Kidney (tissue), 13 donors: ENCODE measurements at regions not wholly inside any gene's neighbourhood (a gene's known extent, or its start where the extent isn't known, plus 50 kb on each side); places are given as distances from the start of the nearest gene placed in this dataset.
A peak's percentile ranks its signal among the peaks of the same experiment; 100 is the strongest.

Experiments used
- DNase-seq, 5 donors: peaks; one replicate each; pipeline ENCODE4 v3.0.0-alpha.2; 2013 to 2020
- FAIRE-seq: peaks from 2 replicates; lab custom pipeline; 2012; peaks lifted over from hg19 to GRCh38; lab: Jason Lieb, UNC
- H3K27ac ChIP-seq, 2 donors: one replicate each; pipeline ENCODE4 v1.7.0; 2013; ENCODE audit warnings: low read depth in 2 of 2, low read length in 2 of 2, inconsistent platforms in 1 of 2
- H3K27me3 ChIP-seq: one replicate; pipeline ENCODE4 v1.7.1; 2013; ENCODE audit warnings: low read length, inconsistent platforms; ENCODE audit not compliant: control insufficient read depth, insufficient read depth
- H3K36me3 ChIP-seq, 3 donors: one replicate each; pipeline versions ENCODE4 v1.7.0 to v1.7.1; 2013; ENCODE audit warnings: low read length in 3 of 3, control low read depth in 1 of 3, inconsistent platforms in 1 of 3; ENCODE audit not compliant: insufficient read depth in 3 of 3, control insufficient read depth in 2 of 3
- H3K4me1 ChIP-seq, 3 donors: one replicate each; pipeline versions ENCODE4 v1.7.0 to v1.7.1; 2013; ENCODE audit warnings: low read length in 3 of 3, inconsistent platforms in 1 of 3, low read depth in 1 of 3; ENCODE audit not compliant: control insufficient read depth in 2 of 3, insufficient read depth in 2 of 3
- H3K4me3 ChIP-seq, 3 donors: one replicate each; pipeline versions ENCODE4 v1.7.0 to v1.8.1; 2013; ENCODE audit warnings: low read length in 3 of 3, control low read depth in 1 of 3, inconsistent platforms in 1 of 3
- H3K9ac ChIP-seq, 3 donors: one replicate each; pipeline versions ENCODE4 v1.7.0 to v1.7.1; 2013; ENCODE audit warnings: low read length in 3 of 3, control low read depth in 1 of 3, inconsistent platforms in 1 of 3
- H3K9me3 ChIP-seq, 3 donors: one replicate each; pipeline versions ENCODE4 v1.7.0 to v1.7.1; 2013; ENCODE audit warnings: low read length in 3 of 3, control low read depth in 1 of 3, inconsistent platforms in 1 of 3; ENCODE audit not compliant: control insufficient read depth in 2 of 3, insufficient read depth in 1 of 3
- CTCF ChIP-seq: IDR thresholded peaks from 3 replicates; pipeline ENCODE4 v1.5.1; 2012; ENCODE audit warnings: mild to moderate bottlenecking, moderate library complexity, borderline replicate concordance; ENCODE audit not compliant: insufficient read depth; ENCODE audit errors: extremely low read depth
- intact Hi-C: fragments of 100-400 bp; cut with DNase I; formaldehyde crosslinking; loops from one replicate; pipeline ENCODE4 v1.11.1; 2022
- donor health status: control.
- donor health status: control.
- donor health status: control.
- donor health status: control.
- donor health status: control.
- donor health status: DM: yes; HTN: yes; CAD: no.
- donor health status: Normal renal cell carcinoma (clear cell type).

- TF ChIP-seq CTCF, result no peak
- no peak overlapping the region for H3K9ac ChIP-seq
These were observed 114.0 kb downstream of the ALX1 start for GRCh38 chr12:85394065-85394464.

GRCh38 chr12:85394809-85395208 is 114.8 kb downstream of the ALX1 start:
- DNase-seq (no peak), FAIRE-seq (no peak)
- intact Hi-C loops, result no loop called here
- H3K4me1 ChIP-seq, result no peaks in the 10 kb centered on the region
- no peak overlapping the region for H3K4me3 ChIP-seq
- H3K9ac ChIP-seq, result no peak overlapping the region
- no peaks in the 10 kb centered on the region for H3K36me3 ChIP-seq
- no peak overlapping the region for H3K27ac ChIP-seq
- no peaks in the 10 kb centered on the region for H3K27me3 ChIP-seq
- no peaks in the 10 kb centered on the region for H3K9me3 ChIP-seq
- TF ChIP-seq CTCF, result no peak

More at GRCh38 chr12:85394065-85394464, 114.0 kb downstream of the ALX1 start:
- no peak overlapping the region for H3K4me3 ChIP-seq
- FAIRE-seq (no peak), DNase-seq (peak in 2 of 5 donors; percentile 32 to 47)
- no peaks in the 10 kb centered on the region for H3K27me3 ChIP-seq
- intact Hi-C loops, result no loop called here
- no peaks in the 10 kb centered on the region for H3K36me3 ChIP-seq
- H3K9me3 ChIP-seq, result no peaks in the 10 kb centered on the region
- no peak overlapping the region for H3K27ac ChIP-seq
- no peaks in the 10 kb centered on the region for H3K4me1 ChIP-seq

GRCh38 chr12:85405262-85405661 is 125.2 kb downstream of the ALX1 start:
- intact Hi-C loops, result no loop called here
- no peak overlapping the region for H3K27ac ChIP-seq
- FAIRE-seq, result no peak
- no peaks in the 10 kb centered on the region for H3K36me3 ChIP-seq
- no peaks in the 10 kb centered on the region for H3K27me3 ChIP-seq
- DNase-seq, result no peak
- no peak overlapping the region for H3K9ac ChIP-seq
- H3K4me1 ChIP-seq, result no peaks in the 10 kb centered on the region
- no peak overlapping the region for H3K4me3 ChIP-seq
- H3K9me3 ChIP-seq, result no peaks in the 10 kb centered on the region
- TF ChIP-seq CTCF, result no peak

- Histone ChIP-seq H3K27ac (no peak overlapping the region), H3K27me3 (no peaks in the 10 kb centered on the region), H3K9ac (no peak overlapping the region), H3K9me3 (no peaks in the 10 kb centered on the region), H3K36me3 (no peaks in the 10 kb centered on the region), H3K4me3 (no peak overlapping the region), H3K4me1 (no peaks in the 10 kb centered on the region)
- DNase-seq (no peak), FAIRE-seq (no peak)
- intact Hi-C loops, result no loop called here
- TF ChIP-seq CTCF, result no peak
These were observed 125.9 kb downstream of the ALX1 start for GRCh38 chr12:85405781-85406522.
